Bronchial epithelial cell (primary cell): ENCODE measurements at regions not wholly inside any gene's neighbourhood (a gene's known extent, or its start where the extent isn't known, plus 50 kb on each side); places are given as distances from the start of the nearest gene placed in this dataset.

Experiments
- DNase-seq: peaks from one replicate; pipeline ENCODE4 v3.0.0-alpha.2; 2010; ENCODE audit warnings: low read depth
- FAIRE-seq: peaks from 2 replicates; lab custom pipeline; 2011; peaks lifted over from hg19 to GRCh38; lab: Jason Lieb, UNC
- H3K27me3 ChIP-seq: 2 replicates; pipeline ENCODE4 v1.5.1; 2011; ENCODE audit warnings: low read length; ENCODE audit not compliant: control insufficient read depth, insufficient read depth
- H3K36me3 ChIP-seq: 2 replicates; pipeline ENCODE4 v1.5.1; 2011; ENCODE audit warnings: low read length; ENCODE audit not compliant: control insufficient read depth, insufficient read depth
- H3K4me3 ChIP-seq: 2 replicates; pipeline ENCODE4 v1.5.1; 2011; ENCODE audit warnings: mild to moderate bottlenecking, low read depth, low read length, control low read depth
- CTCF ChIP-seq: IDR thresholded peaks from 2 replicates; pipeline ENCODE4 v1.5.1; 2011; ENCODE audit warnings: mild to moderate bottlenecking, moderate library complexity, low read length, control low read depth, inconsistent platforms; ENCODE audit not compliant: insufficient read depth, severe bottlenecking

GRCh38 chr10:118513174-118513573, 82.3 kb downstream of the PRLHR start:
- FAIRE-seq, result no peak
- no peak overlapping the region for H3K4me3 ChIP-seq
- H3K27me3 ChIP-seq, result no peaks in the 10 kb centered on the region
- no peak for TF ChIP-seq CTCF
- no peak for DNase-seq
- no peaks in the 10 kb centered on the region for H3K36me3 ChIP-seq

- DNase-seq, result no peak
Observed at GRCh38 chr10:118511711-118512110, 83.7 kb downstream of the PRLHR start.

GRCh38 chr10:118508863-118509262, 86.6 kb downstream of the PRLHR start:
- DNase-seq (no peak), FAIRE-seq (no peak)

More at GRCh38 chr10:118511711-118512110, 83.7 kb downstream of the PRLHR start:
- no peak for TF ChIP-seq CTCF
- H3K27me3 ChIP-seq, result no peaks in the 10 kb centered on the region
- H3K4me3 ChIP-seq, result no peak overlapping the region
- no peaks in the 10 kb centered on the region for H3K36me3 ChIP-seq
- no peak for FAIRE-seq

GRCh38 chr10:118508355-118508754, 87.1 kb downstream of the PRLHR start:
- DNase-seq, result no peak
- H3K27me3 ChIP-seq, result no peaks in the 10 kb centered on the region
- no peak overlapping the region for H3K4me3 ChIP-seq
- no peak for FAIRE-seq
- no peaks in the 10 kb centered on the region for H3K36me3 ChIP-seq
- TF ChIP-seq CTCF, result no peak

More at GRCh38 chr10:118508863-118509262, 86.6 kb downstream of the PRLHR start:
- Histone ChIP-seq H3K4me3 (no peak overlapping the region), H3K27me3 (no peaks in the 10 kb centered on the region), H3K36me3 (no peaks in the 10 kb centered on the region)
- no peak for TF ChIP-seq CTCF

- Histone ChIP-seq H3K36me3 (no peaks in the 10 kb centered on the region), H3K4me3 (no peak overlapping the region), H3K27me3 (no peaks in the 10 kb centered on the region)
- DNase-seq, result no peak
- FAIRE-seq, result no peak
- TF ChIP-seq CTCF, result no peak
Observed at GRCh38 chr10:118506671-118507590, 88.5 kb downstream of the PRLHR start.
